Memory B cell (primary cell): ENCODE measurements at regions not wholly inside any gene's neighbourhood (a gene's known extent, or its start where the extent isn't known, plus 50 kb on each side); places are given as distances from the start of the nearest gene placed in this dataset.

ENCODE experiments used
- ATAC-seq: fragments of 150-1000 bp; cut with Tn5 transposase; 2 replicates; pipeline ENCODE4 v1.10.0; 2021; ENCODE audit warnings: low read depth, mild to moderate bottlenecking, moderate library complexity
- DNase-seq, 2 donors: peaks; one replicate each; pipeline ENCODE4 v3.0.0; 2022; ENCODE audit warnings: low spot score in 2 of 2
- H3K27ac Mint-ChIP-seq: one replicate; pipeline ENCODE4 v1.8.0; 2022; ENCODE audit warnings: mild to moderate bottlenecking, moderate library complexity, mixed read lengths
- H3K27me3 Mint-ChIP-seq: one replicate; pipeline ENCODE4 v1.8.0; 2022; ENCODE audit warnings: mixed read lengths
- H3K36me3 Mint-ChIP-seq: one replicate; pipeline ENCODE4 v1.8.0; 2022; ENCODE audit warnings: mild to moderate bottlenecking, mixed read lengths
- H3K4me1 Mint-ChIP-seq: one replicate; pipeline ENCODE4 v1.8.0; 2022; ENCODE audit warnings: mixed read lengths
- H3K4me3 Mint-ChIP-seq: one replicate; pipeline ENCODE4 v1.8.0; 2022; ENCODE audit warnings: mild to moderate bottlenecking, moderate library complexity, mixed read lengths
- H3K9me3 Mint-ChIP-seq: one replicate; pipeline ENCODE4 v1.8.0; 2022; ENCODE audit warnings: mixed read lengths

DNA sequence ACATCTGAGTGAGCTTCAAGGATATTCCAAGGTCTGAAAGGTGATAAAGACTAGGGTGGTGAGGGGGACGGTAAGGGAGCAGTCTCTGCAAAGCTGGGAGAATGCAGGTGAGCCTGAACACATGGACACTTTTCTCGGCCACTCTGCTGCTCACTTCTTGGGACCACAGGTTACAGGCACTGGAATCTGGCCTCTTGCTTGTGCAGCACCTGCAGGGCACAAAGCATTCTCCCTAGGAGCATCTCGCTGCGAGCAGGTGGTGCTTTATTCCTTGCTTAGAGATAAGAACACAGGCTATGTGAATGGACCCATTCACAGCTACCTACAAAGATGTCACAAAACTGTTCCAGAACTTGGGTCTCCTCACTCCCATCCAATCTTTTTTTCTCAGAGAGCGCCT is 153.2 kb downstream of the DDX1 start:
- Mint-ChIP-seq H3K27ac (no peak overlapping the region), H3K27me3 (peaks cover 6% of the 10 kb centered on the region), H3K9me3 (peaks cover 2% of the 10 kb centered on the region), H3K4me1 (no peaks in the 10 kb centered on the region), H3K4me3 (no peak overlapping the region), H3K36me3 (no peaks in the 10 kb centered on the region)
- DNase-seq (no peak), ATAC-seq (no peak)

DNA sequence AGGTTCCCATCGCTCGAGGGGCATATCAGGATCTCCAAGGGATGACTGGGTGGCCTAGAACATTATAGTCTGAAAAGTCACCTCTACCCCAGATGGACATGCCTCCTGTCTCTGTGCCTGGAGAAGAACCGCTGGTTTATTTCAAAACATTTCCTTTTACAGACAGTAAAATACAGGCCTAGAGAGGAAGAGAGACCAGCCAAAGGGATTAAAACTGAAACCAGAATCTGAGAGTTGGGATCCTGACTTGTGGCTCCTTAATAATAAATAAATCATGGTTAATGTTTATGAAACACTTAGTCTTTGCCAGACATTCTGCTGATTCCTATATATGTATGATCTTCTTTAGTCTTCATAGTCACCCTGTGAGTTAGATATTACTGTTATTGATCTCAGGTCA is 153.7 kb downstream of the DDX1 start:
- Mint-ChIP-seq H3K36me3 (no peaks in the 10 kb centered on the region), H3K27me3 (peaks cover 6% of the 10 kb centered on the region)
- ATAC-seq = no peak

DNA sequence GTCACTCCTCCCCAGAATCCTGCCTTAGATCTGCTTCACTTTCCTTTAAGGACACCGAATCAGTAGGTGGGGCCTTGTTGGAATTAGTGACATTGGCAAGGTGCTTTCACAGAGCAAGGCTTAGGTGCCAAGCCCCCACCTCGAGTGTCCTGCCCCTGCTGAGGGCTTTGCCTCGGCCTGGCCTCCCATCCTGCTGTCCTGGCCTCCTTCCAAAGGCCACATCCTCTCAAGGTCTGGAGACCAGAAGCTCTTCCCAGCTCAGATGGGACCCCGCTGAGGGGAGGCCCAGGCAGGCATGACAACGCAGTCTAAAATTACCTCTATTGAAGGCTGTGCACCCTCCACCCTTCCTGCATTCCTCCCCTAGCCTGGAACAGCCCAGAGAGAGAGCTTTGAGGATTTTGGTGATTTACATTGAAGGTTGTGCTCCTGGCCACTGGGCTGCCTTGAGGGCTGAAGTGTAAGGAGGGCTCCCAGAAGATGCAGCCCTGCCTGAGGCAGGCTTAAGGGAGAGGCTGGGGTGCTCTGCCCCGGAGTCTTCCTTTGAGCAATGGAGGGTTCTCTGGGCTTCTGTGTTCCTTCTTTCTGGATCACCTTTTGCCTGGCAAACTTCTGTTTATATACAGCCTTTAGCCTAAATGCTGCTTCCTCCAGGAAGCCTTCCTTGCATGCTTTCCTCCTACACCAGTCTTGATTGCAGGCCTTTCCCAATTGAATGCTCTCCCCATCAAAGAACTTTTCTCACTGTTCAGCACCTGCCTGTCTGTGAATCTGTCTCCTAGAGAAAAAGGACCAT is 154.4 kb downstream of the DDX1 start:
- no peak for DNase-seq
- Mint-ChIP-seq H3K4me1 (no peaks in the 10 kb centered on the region), H3K27me3 (peaks cover 6% of the 10 kb centered on the region), H3K36me3 (no peaks in the 10 kb centered on the region), H3K9me3 (peaks cover 2% of the 10 kb centered on the region), H3K4me3 (no peak overlapping the region), H3K27ac (no peak overlapping the region)
- ATAC-seq = no peak

More for the DNA sequence above, 153.7 kb downstream of the DDX1 start:
- Mint-ChIP-seq H3K4me3 (no peak overlapping the region), H3K4me1 (no peaks in the 10 kb centered on the region), H3K9me3 (peaks cover 2% of the 10 kb centered on the region), H3K27ac (no peak overlapping the region)
- no peak for DNase-seq

DNA sequence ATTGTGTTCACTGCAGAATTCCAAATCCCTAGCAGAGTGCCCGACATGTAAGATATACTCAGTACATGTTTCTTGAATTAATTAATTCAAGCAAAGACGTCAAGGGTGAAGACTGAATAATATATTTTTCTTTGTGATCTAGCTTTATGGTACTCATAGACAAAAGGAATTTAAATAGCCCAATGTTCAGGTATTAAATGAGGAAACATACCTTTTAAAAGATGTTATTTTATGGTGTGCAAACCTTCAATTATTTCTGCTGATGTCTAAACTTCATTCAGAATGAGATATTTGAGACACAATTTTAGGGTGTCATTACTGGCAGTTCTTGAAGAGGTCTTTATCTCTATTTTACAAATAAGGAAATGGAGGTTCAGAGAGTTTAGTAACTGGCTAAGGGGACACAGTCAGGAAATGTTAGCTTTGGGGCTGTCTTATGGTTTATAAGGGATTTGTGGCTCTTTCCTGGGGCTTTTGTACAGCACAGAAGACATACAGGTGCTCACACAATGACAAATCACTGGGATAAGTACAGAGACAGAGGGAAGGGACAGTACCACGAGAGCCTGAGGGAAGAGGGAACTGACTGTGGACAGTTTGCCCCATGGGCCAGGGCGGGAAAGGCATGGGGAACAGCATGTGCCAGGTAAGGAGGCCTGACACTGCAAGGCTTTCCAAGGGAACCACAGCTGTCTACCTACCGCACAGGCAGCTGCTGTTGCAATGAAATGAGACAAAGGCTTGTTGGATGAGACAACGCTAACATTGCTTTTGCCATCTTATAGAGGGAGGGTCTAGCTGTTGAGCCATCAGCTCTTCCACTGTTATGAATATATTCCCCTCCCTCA is 155.3 kb downstream of the DDX1 start:
- no peak overlapping the region for H3K4me3 Mint-ChIP-seq
- ATAC-seq (no peak), DNase-seq (no peak)
- no peaks in the 10 kb centered on the region for H3K4me1 Mint-ChIP-seq
- H3K9me3 Mint-ChIP-seq = no peaks in the 10 kb centered on the region
- H3K36me3 Mint-ChIP-seq = no peaks in the 10 kb centered on the region
- peaks cover 6% of the 10 kb centered on the region for H3K27me3 Mint-ChIP-seq
- H3K27ac Mint-ChIP-seq = no peak overlapping the region

DNA sequence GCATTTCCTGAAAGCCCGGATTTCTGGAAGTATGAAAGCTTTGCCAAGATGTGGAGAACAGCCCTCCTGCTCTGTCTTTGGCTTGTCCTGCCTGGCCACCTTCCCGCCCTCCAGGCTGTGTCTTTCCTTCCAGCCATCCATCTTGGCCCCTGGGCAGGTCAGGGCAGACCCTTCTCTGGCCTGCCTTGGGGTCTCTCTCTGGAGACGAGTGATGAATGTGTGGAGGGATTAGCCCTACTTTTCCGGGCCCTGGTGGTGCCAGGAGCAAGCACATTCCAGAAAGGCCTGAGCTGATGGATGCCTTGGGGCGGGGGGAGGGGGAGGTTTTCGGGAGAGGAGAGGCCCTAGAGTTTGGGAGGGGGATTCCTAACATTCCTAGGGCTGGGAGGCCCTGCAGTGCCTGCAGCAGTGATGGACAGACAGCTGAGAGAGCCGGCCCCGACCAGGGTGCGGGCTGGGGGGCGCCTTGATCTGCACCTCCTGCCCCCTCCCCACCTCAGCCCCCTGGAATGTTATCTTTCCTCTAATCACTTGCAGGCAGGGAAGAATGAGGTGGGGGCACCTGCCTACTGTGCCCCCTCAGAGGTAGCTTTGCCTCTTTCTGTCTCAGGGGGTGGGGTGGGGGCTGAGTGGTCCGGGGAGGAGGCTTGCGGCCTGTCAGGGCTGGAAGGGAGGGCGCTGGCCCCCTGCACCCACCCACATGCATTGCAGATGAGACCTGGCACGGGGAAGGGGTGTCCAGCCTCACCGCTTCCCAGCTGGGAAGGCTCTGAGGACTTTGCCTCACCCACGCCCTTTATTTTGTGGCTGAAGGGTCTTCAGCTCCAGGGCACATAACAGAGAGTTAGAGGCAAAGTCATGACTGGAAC is 156.2 kb downstream of the DDX1 start:
- Mint-ChIP-seq H3K27me3 (peaks cover 9% of the 10 kb centered on the region), H3K4me1 (no peaks in the 10 kb centered on the region), H3K27ac (no peak overlapping the region), H3K9me3 (no peaks in the 10 kb centered on the region), H3K4me3 (no peak overlapping the region), H3K36me3 (no peaks in the 10 kb centered on the region)
- ATAC-seq = no peak
- no peak for DNase-seq

DNA sequence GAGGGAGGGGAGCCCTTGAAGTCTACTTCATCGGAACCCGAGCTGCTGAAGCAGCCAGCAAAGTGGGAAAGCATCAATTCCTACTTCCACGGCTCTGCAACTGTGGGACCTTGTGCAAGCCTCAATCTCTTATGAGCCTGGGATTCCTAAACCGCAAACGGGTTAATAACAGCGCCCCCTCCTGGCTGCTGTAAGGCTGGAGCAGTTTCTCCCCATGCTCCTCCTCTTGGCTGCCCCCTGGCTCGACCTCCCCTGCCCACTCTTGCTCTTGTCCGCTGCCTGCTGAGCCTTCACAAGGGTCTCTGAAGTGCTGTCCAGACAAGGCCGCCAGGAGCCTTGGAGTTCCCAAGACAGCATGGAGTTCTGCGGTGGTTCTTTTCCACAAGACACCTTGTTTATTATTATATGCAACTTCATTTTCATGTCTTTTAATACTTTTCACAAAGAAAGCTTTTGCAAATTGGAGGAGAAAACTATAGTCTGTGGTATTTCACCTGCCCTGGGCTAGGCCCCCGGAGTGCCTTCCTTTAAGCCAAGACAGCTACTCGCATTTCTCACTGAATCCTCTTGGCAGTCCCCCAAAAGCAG is 157.2 kb downstream of the DDX1 start:
- no peaks in the 10 kb centered on the region for H3K9me3 Mint-ChIP-seq
- H3K27ac Mint-ChIP-seq = no peak overlapping the region
- ATAC-seq (no peak), DNase-seq (no peak)
- no peak overlapping the region for H3K4me3 Mint-ChIP-seq
- no peaks in the 10 kb centered on the region for H3K36me3 Mint-ChIP-seq
- no peaks in the 10 kb centered on the region for H3K4me1 Mint-ChIP-seq
- H3K27me3 Mint-ChIP-seq = peaks cover 9% of the 10 kb centered on the region

DNA sequence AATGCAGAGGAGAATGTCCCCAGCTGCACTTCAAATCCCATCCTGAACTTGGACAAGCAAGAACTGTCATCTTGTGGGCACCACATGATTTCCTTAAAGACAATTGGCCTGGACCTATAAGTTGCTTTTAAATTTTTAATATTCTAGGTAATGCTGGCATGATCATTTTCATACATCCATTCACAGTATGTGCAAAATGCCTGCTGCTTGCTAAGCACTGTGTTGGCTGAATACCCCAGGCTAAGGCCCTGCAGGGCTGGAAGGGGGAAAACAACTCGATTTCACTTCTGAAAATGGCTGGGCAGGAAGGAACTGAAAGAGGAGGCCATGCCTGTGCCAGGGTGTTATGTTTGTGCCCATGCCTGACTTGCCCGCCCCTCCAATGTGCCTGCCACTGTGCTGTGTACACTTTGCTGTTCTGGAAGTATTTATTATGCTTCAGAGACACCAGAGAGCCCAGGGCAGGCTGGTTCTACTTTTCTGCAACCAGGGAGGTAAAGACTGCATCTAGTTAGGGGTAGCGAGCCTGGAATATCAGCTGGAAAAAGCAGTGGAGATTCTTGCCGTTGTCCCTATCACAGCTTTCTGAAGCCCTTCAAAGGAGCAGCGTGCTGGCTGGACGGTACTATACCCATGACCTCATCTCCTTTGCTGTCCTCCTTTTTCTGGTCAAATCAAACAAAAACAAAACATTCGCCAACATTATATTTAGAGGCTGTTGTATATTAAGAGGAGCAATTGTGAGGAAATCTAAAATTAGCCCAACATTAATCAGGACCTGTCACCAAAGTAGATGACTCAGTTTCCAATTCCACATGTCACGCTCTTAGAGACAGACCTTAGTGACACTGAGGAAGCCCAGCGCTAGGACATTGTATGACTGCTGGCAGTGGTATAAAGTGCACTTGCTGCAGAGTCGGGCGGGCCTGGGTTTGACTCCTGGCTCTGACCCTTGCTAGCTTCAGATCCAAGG is 158.1 kb downstream of the DDX1 start:
- Mint-ChIP-seq H3K4me1 (no peaks in the 10 kb centered on the region), H3K9me3 (no peaks in the 10 kb centered on the region), H3K4me3 (no peak overlapping the region), H3K27me3 (peaks cover 3% of the 10 kb centered on the region), H3K36me3 (no peaks in the 10 kb centered on the region), H3K27ac (no peak overlapping the region)
- DNase-seq (no peak), ATAC-seq (no peak)

DNA sequence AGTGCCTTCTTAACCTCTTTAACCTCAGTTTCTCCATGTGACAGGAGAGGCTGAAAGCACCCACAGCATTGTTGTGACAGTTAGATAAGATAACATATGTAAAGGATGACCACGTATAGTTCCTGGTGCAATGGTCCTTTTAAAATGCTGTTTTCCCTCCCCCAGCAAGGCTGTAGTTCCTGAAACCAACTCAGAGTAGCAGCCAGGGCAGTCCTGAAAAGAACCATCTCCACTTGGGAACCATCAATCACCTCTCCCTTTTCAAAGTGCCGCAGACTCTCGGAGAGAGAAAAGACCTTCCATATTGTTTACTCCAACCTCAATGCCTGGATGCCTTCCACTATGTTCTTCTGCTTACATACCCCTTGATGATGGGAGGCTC is 158.8 kb downstream of the DDX1 start:
- peaks cover 3% of the 10 kb centered on the region for H3K9me3 Mint-ChIP-seq
- ATAC-seq = no peak

DNA sequence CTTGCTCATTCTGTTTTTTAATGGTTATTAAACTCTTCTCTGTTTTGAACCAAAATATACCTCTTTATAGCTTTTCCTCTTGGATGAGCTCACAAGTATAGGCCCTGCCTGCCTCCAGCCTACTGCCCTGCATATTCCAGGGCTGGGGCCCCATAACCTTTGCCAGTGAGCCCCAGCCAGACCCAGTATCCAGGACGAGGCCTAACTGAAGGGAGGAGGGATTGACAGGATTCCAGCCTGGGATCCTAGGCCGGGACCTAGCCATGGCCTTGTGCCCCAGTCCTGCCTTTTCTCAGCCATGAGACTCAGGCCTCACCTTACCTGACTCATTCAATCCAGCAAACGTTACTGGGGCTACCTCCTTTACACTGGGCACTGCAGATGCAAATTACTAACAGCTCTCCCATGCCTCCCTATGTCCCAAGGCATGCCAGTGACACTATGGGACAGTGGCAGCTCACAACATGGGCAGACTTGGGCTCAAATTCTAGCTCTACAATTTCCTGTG is 159.2 kb downstream of the DDX1 start:
- Mint-ChIP-seq H3K4me1 (no peaks in the 10 kb centered on the region), H3K36me3 (no peaks in the 10 kb centered on the region), H3K4me3 (no peak overlapping the region), H3K9me3 (peaks cover 3% of the 10 kb centered on the region), H3K27ac (no peak overlapping the region), H3K27me3 (peaks cover 3% of the 10 kb centered on the region)
- no peak for ATAC-seq
- DNase-seq = no peak

More for the DNA sequence above, 158.8 kb downstream of the DDX1 start:
- Mint-ChIP-seq H3K27ac (no peak overlapping the region), H3K27me3 (peaks cover 3% of the 10 kb centered on the region), H3K36me3 (no peaks in the 10 kb centered on the region), H3K4me3 (no peak overlapping the region), H3K4me1 (no peaks in the 10 kb centered on the region)
- no peak for DNase-seq

DNA sequence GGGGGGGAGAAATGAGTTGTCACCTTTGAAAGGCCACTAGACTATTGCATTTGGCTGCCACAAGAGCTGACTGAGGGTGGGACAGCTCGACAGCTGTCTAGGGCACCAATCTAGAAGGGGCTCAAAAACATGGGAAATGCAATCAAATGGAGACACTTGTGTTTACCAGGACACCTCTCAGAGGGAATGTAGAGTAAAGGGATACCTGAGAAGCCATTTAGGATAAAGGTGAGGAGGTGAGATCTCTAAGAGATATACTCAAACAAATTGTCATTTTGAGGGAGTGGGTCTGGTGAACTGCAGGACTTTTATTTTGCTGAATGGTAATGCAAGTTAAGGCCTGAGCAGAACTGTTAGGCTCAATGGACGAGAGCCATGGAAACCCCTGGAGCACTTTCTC is 159.8 kb downstream of the DDX1 start:
- DNase-seq (no peak), ATAC-seq (no peak)
- Mint-ChIP-seq H3K4me3 (no peak overlapping the region), H3K27ac (no peak overlapping the region), H3K4me1 (no peaks in the 10 kb centered on the region), H3K27me3 (peaks cover 3% of the 10 kb centered on the region), H3K9me3 (peaks cover 3% of the 10 kb centered on the region), H3K36me3 (no peaks in the 10 kb centered on the region)

DNA sequence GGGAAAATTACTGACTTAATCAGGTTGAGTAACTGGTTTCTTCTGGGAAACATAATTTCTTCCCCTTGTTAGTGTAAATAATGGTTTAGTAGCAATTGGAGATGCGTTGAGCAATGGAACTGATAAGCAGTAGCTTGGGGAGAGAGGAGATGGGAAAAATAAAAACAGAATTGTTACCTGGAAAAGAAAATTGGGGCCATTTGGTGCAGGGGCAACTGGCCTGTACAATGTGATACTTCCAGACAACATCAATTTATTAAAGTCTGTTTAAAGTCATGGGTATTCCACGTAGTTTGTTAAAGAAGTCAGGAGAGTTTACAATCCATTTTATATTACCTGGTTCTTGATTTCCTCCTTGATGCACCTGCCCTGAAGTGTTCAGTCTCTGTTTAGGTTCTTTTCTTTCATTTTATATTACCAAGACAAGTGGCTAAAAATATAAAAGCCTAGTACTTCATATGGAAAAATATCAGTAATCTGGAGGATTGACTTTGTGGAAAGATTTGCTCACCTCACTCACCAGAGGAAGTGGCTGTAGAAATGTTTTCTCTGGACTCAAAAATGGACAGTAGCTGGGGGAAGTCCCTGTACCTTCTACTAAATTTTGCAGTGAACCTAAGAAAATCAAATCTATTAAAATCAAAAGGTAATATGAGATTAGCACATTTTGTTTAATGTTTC is 161.0 kb downstream of the DDX1 start:
- Mint-ChIP-seq H3K4me3 (no peak overlapping the region), H3K36me3 (no peaks in the 10 kb centered on the region), H3K27me3 (peaks cover 7% of the 10 kb centered on the region), H3K9me3 (peaks cover 3% of the 10 kb centered on the region), H3K4me1 (no peaks in the 10 kb centered on the region), H3K27ac (no peak overlapping the region)
- no peak for ATAC-seq
- DNase-seq = no peak

DNA sequence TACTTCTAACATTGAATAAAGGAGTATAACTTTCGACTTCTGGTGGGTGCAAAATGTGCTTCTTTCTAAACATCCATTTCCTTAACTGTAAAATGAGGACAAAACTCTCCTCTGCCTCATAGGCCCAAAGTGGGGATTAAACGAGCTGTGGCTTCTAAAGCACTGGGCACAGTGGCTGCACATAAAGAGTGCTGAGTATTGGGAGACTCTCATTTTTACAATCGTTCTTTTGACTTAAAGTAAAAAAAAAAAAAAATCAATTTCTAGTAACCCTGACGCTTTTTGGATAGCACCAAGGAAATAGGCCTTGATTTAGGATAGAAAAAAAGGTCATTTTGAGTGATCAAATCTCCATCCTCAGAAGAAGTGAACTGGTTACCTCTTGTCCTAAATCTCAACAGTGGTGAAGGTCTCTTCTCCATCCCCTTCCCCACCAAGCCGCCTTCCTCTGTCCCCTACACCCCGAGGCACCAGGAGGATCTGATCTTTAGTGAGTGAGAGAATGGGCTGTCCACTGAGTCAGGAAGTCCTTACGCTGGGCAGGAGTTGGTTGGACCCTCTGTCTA is 161.6 kb downstream of the DDX1 start:
- peaks cover 9% of the 10 kb centered on the region for H3K27me3 Mint-ChIP-seq
- no peak overlapping the region for H3K4me3 Mint-ChIP-seq
- no peak for ATAC-seq

More for the DNA sequence above, 161.6 kb downstream of the DDX1 start:
- Mint-ChIP-seq H3K27ac (no peak overlapping the region), H3K4me1 (no peaks in the 10 kb centered on the region), H3K36me3 (no peaks in the 10 kb centered on the region), H3K9me3 (peaks cover 3% of the 10 kb centered on the region)
- DNase-seq = no peak
